ENCODE measurements at regions not wholly inside any gene's neighbourhood (a gene's known extent, or its start where the extent isn't known, plus 50 kb on each side); places are given as distances from the start of the nearest gene placed in this dataset.

- TF ChIP-seq, protein P1, sequence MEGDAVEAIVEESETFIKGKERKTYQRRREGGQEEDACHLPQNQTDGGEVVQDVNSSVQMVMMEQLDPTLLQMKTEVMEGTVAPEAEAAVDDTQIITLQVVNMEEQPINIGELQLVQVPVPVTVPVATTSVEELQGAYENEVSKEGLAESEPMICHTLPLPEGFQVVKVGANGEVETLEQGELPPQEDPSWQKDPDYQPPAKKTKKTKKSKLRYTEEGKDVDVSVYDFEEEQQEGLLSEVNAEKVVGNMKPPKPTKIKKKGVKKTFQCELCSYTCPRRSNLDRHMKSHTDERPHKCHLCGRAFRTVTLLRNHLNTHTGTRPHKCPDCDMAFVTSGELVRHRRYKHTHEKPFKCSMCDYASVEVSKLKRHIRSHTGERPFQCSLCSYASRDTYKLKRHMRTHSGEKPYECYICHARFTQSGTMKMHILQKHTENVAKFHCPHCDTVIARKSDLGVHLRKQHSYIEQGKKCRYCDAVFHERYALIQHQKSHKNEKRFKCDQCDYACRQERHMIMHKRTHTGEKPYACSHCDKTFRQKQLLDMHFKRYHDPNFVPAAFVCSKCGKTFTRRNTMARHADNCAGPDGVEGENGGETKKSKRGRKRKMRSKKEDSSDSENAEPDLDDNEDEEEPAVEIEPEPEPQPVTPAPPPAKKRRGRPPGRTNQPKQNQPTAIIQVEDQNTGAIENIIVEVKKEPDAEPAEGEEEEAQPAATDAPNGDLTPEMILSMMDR (IDR thresholded peaks at IDR 0.05; ENCODE audit: low read depth, low read length): no peak
Measured at GRCh38 chr9:12394105-12394504, 299.1 kb upstream of the TYRP1 start.

DNA sequence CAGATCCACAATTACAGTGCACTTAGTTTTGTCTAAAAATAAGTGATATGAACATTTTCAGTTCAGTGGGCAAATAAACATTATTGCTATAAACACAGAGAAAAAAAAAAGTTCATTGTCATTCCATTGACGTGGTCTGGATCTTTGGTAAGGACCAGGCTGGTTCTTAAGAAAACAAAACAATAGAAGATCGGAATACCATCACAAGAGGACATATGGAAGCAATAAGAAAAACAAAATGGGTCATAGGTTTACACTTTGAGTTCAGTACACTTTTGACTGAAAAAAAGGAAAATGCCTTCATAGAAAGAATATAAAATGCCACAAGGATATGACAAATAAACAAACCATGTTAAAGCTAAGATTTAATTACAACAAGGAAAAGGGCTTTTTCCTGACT lies 289.5 kb upstream of the TYRP1 start:
- H3K4me3 ChIP-seq: no peak overlapping the region
- no peaks in the 10 kb centered on the region for H3K36me3 ChIP-seq
- no peaks in the 10 kb centered on the region for H3K27me3 ChIP-seq
- H3K4me1 ChIP-seq (ENCODE audit: low read depth): no peaks in the 10 kb centered on the region
- DNase-seq (ENCODE audit: low read depth in 1 of 2, low spot score in 1 of 2): no peak
- no peak overlapping the region for H3K27ac ChIP-seq
- TF ChIP-seq, protein P1 (IDR thresholded peaks at IDR 0.05; ENCODE audit: low read depth, low read length): no peak
- no peaks in the 10 kb centered on the region for H3K9me3 ChIP-seq (ENCODE audit: low read depth)

More at GRCh38 chr9:12394105-12394504, 299.1 kb upstream of the TYRP1 start:
- Histone ChIP-seq H3K4me1 (ENCODE audit: low read depth) (no peaks in the 10 kb centered on the region), H3K4me3 (no peak overlapping the region), H3K36me3 (no peaks in the 10 kb centered on the region), H3K27me3 (no peaks in the 10 kb centered on the region), H3K9me3 (ENCODE audit: low read depth) (no peaks in the 10 kb centered on the region), H3K27ac (no peak overlapping the region)
- DNase-seq (ENCODE audit: low read depth in 1 of 2, low spot score in 1 of 2): no peak

GRCh38 chr9:12413986-12414385 lies 279.2 kb upstream of the TYRP1 start:
- no peaks in the 10 kb centered on the region for H3K36me3 ChIP-seq

GRCh38 chr9:12414514-12414913 lies 278.7 kb upstream of the TYRP1 start:
- TF ChIP-seq, protein P1 (IDR thresholded peaks at IDR 0.05; ENCODE audit: low read depth, low read length): no peak
- Histone ChIP-seq H3K4me3 (no peak overlapping the region), H3K36me3 (no peaks in the 10 kb centered on the region), H3K9me3 (ENCODE audit: low read depth) (no peaks in the 10 kb centered on the region), H3K27me3 (no peaks in the 10 kb centered on the region), H3K27ac (no peak overlapping the region), H3K4me1 (ENCODE audit: low read depth) (no peaks in the 10 kb centered on the region)
- peak in 1 of 2 donors; percentile 5 for DNase-seq (ENCODE audit: low read depth in 1 of 2, low spot score in 1 of 2)

More at GRCh38 chr9:12413986-12414385, 279.2 kb upstream of the TYRP1 start:
- Histone ChIP-seq H3K27ac (no peak overlapping the region), H3K4me1 (ENCODE audit: low read depth) (no peaks in the 10 kb centered on the region), H3K4me3 (no peak overlapping the region), H3K9me3 (ENCODE audit: low read depth) (no peaks in the 10 kb centered on the region), H3K27me3 (no peaks in the 10 kb centered on the region)
- TF ChIP-seq, protein P1 (IDR thresholded peaks at IDR 0.05; ENCODE audit: low read depth, low read length): no peak
- DNase-seq (ENCODE audit: low read depth in 1 of 2, low spot score in 1 of 2): no peak

- Histone ChIP-seq H3K27ac (no peak overlapping the region), H3K9me3 (ENCODE audit: low read depth) (no peaks in the 10 kb centered on the region), H3K36me3 (no peaks in the 10 kb centered on the region)
Measured at GRCh38 chr9:12415361-12415760, 277.8 kb upstream of the TYRP1 start.

More at GRCh38 chr9:12415361-12415760, 277.8 kb upstream of the TYRP1 start:
- Histone ChIP-seq H3K27me3 (no peaks in the 10 kb centered on the region), H3K4me1 (ENCODE audit: low read depth) (no peaks in the 10 kb centered on the region), H3K4me3 (no peak overlapping the region)
- no peak for DNase-seq (ENCODE audit: low read depth in 1 of 2, low spot score in 1 of 2)
- TF ChIP-seq, protein P1 (IDR thresholded peaks at IDR 0.05; ENCODE audit: low read depth, low read length): no peak
